ENCODE measurements at regions not wholly inside any gene's neighbourhood (a gene's known extent, or its start where the extent isn't known, plus 50 kb on each side); places are given as distances from the start of the nearest gene placed in this dataset.

GRCh38 chr7:1365846-1366245 is 93.4 kb downstream of the MICALL2 start:
- no peak for DNase-seq (ENCODE audit: low read depth)
- no peak for TF ChIP-seq CTCF (conservative IDR thresholded peaks at IDR 0.05; ENCODE audit: control insufficient read depth, insufficient read depth, low read depth, low read length)
- H3K4me3 ChIP-seq (ENCODE audit: control insufficient read depth, low read depth, low read length), result no peak overlapping the region

- no peak for DNase-seq (ENCODE audit: low read depth)
- TF ChIP-seq CTCF (conservative IDR thresholded peaks at IDR 0.05; ENCODE audit: control insufficient read depth, insufficient read depth, low read depth, low read length), result no peak
- no peak overlapping the region for H3K4me3 ChIP-seq (ENCODE audit: control insufficient read depth, low read depth, low read length)
Measured at GRCh38 chr7:1366801-1367405, 92.4 kb downstream of the MICALL2 start.

- no peak for DNase-seq (ENCODE audit: low read depth)
- no peak overlapping the region for H3K4me3 ChIP-seq (ENCODE audit: control insufficient read depth, low read depth, low read length)
- no peak for TF ChIP-seq CTCF (conservative IDR thresholded peaks at IDR 0.05; ENCODE audit: control insufficient read depth, insufficient read depth, low read depth, low read length)
Measured at GRCh38 chr7:1367501-1368183, 91.6 kb downstream of the MICALL2 start.

DNA sequence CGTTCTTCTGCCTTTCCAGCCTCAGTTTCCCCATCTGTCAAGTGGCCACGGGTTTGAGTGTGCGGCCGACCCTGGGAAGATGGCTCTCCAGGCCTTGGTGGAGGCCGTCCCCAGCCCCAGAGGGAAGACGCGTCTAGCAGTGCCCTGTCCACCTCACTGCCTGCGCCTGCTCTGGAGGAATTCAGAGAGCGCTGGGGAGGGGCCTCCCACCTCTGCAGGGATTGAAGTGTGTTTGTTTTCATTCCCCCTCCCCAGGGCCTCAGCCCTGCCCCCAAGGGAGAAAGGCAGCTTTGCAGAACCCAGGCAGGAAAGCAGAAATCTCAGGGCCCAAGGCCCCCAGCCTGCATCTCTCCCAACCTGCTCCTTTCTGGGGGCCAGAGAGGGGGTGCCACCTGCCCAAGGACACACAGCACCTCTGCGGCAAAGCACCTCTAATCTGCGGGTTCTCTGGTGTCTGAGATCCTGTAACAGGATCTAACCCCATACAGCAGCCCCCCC is 91.0 kb downstream of the MICALL2 start:
- no peak overlapping the region for H3K4me3 ChIP-seq (ENCODE audit: control insufficient read depth, low read depth, low read length)
- no peak for DNase-seq (ENCODE audit: low read depth)
- TF ChIP-seq CTCF (conservative IDR thresholded peaks at IDR 0.05; ENCODE audit: control insufficient read depth, insufficient read depth, low read depth, low read length), result no peak

- no peak overlapping the region for H3K4me3 ChIP-seq (ENCODE audit: control insufficient read depth, low read depth, low read length)
- DNase-seq (ENCODE audit: low read depth), result no peak
- no peak for TF ChIP-seq CTCF (conservative IDR thresholded peaks at IDR 0.05; ENCODE audit: control insufficient read depth, insufficient read depth, low read depth, low read length)
Measured at GRCh38 chr7:1368682-1369571, 90.3 kb downstream of the MICALL2 start.

DNA sequence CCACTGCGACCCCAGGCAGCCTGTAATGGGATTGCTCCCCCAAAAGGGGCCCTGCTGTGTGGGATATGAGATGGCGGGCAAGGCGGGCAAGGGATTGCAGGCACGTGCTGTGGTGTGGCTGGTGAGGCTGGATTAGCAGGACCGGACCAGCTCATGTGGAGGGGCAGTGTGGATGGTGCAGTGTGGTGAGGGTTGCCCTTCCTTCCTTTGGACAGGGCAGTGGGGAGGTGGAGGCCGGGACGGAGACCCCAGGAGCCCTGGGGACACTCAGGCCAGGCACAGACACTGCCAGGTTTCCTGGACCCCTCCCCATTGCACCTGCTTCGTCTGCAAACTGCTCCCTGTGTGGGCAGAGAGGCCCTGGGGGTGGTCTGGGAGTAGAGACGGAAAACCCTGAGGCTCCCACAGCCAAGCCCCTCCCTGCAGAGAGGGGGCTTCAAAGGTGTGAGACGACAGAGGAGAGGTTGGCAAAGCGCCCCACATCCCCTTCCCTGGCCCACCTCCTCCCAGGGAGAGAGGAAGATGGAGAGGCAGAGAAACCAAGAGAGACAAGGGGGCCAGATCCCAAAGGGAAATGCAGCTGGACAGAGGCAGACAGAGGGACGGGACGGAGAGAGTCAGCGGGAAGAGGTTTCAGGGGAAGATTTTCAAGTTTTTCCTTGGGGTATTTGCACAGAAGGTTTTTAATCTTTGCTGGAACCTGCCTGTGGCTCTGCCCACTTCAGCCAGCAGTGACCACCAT is 89.2 kb downstream of the MICALL2 start:
- no peak for TF ChIP-seq CTCF (conservative IDR thresholded peaks at IDR 0.05; ENCODE audit: control insufficient read depth, insufficient read depth, low read depth, low read length)
- H3K4me3 ChIP-seq (ENCODE audit: control insufficient read depth, low read depth, low read length), result no peak overlapping the region
- DNase-seq (ENCODE audit: low read depth), result no peak

Data from fibroblast of mammary gland (primary cell).